HCT116 (cell line): ENCODE measurements at regions not wholly inside any gene's neighbourhood (a gene's known extent, or its start where the extent isn't known, plus 50 kb on each side); places are given as distances from the start of the nearest gene placed in this dataset.

ENCODE experiments used
- ATAC-seq: fragments of 200-7000 bp; cut with Tn5 transposase; 2 replicates; pipeline ENCODE4 v1.9.1; 2020; ENCODE audit warnings: mild to moderate bottlenecking, moderate library complexity
- BruUV-seq: library from RNA; stranded (reverse); fragments of 400-500 nt; replicated peaks from 2 replicates; lab custom pipeline; 2021; lab: Mats Ljungman, UMichigan
- CTCF ChIA-PET: fragments of 300-600 bp; sonication (Branson Sonifier 250); formaldehyde crosslinking; loops from one replicate; lab custom pipeline; 2021; ENCODE audit warnings: antibody characterized with exemption; lab: Charles Lee
- POLR2A ChIA-PET: fragments of 300-600, 350-600 bp; sonication (Branson Sonifier 250); formaldehyde crosslinking; loops from one replicate; lab custom pipeline; 2021; ENCODE audit warnings: antibody characterized with exemption; lab: Charles Lee
- RAD21 ChIA-PET, 2 experiments: fragments of 300-600 bp; sonication (Branson Sonifier 250); formaldehyde crosslinking; loops; one replicate each; lab custom pipeline; 2023; ENCODE audit warnings: low total read pairs in 2 of 2; ENCODE audit not compliant: uncharacterized antibody in 2 of 2, unreplicated experiment in 2 of 2, low non-redundant PET in 1 of 2; lab: Charles Lee
- DNase-seq: peaks from one replicate; pipeline ENCODE4 v3.0.0-alpha.2; 2010; ENCODE audit warnings: low read depth, low spot score
- H2AFZ ChIP-seq: fragments of 200-600 bp; shearing (Covaris generic), sonication (generic); 2 replicates; pipeline ENCODE4 v1.6.1; 2017; ENCODE audit warnings: low read depth, mixed run types, mixed read lengths, antibody characterized with exemption, low read length; ENCODE audit not compliant: poor library complexity, severe bottlenecking
- H3K27ac ChIP-seq: 2 replicates; pipeline ENCODE4 v1.5.1; 2012; ENCODE audit warnings: low read depth, low read length
- H3K27me3 ChIP-seq: fragments of 200-600 bp; sonication (generic); 2 replicates; pipeline ENCODE4 v1.6.1; 2016; ENCODE audit warnings: mixed run types, low read length, mixed read lengths; ENCODE audit not compliant: insufficient read depth
- H3K36me3 ChIP-seq, 2 experiments: fragments of 200-500 bp in 1 of 2; fragments of 200-600 bp in 1 of 2; sonication (Bioruptor generic) in 1 of 2; sonication (generic) in 1 of 2; 2 replicates each; pipeline versions ENCODE4 v1.5.1 to v1.6.1; 2014 to 2016; ENCODE audit warnings: low read length in 2 of 2, inconsistent platforms in 1 of 2, mixed read lengths in 1 of 2, mixed run types in 1 of 2; ENCODE audit not compliant: insufficient read depth in 2 of 2, control insufficient read depth in 1 of 2
- H3K4me1 ChIP-seq, 2 experiments: fragments of 200-600 bp in 1 of 2; sonication (generic) in 1 of 2; 2 replicates each; pipeline versions ENCODE4 v1.5.1 to v1.6.1; 2012 to 2017; ENCODE audit warnings: low read length in 2 of 2, inconsistent platforms in 1 of 2, mild to moderate bottlenecking in 1 of 2, mixed read lengths in 1 of 2, mixed run types in 1 of 2, moderate library complexity in 1 of 2; ENCODE audit not compliant: insufficient read depth in 2 of 2, control insufficient read depth in 1 of 2
- H3K4me2 ChIP-seq: fragments of 200-600 bp; sonication (generic); 2 replicates; pipeline ENCODE4 v1.6.1; 2017; ENCODE audit warnings: mixed run types, low read length, mixed read lengths
- H3K4me3 ChIP-seq, 2 experiments: fragments of 200-600 bp in 1 of 2; sonication (generic) in 1 of 2; replicated peaks in 1 of 2; 2 replicates each; pipeline ENCODE4 v1.5.1; 2011 to 2016; ENCODE audit warnings: low read length in 2 of 2, control low read depth in 1 of 2, low read depth in 1 of 2, mild to moderate bottlenecking in 1 of 2, mixed read lengths in 1 of 2, mixed run types in 1 of 2
- H3K79me2 ChIP-seq: fragments of 200-600 bp; sonication (generic); 2 replicates; pipeline ENCODE4 v1.6.1; 2017; ENCODE audit warnings: mild to moderate bottlenecking, mixed run types, low read length, moderate library complexity, mixed read lengths; ENCODE audit not compliant: insufficient read depth
- H3K9ac ChIP-seq: fragments of 200-600 bp; sonication (generic); 2 replicates; pipeline ENCODE4 v1.6.1; 2016; ENCODE audit warnings: low read length, mixed read lengths
- H3K9me2 ChIP-seq: fragments of 200-600 bp; sonication (generic), shearing (Covaris generic); 2 replicates; pipeline ENCODE4 v1.6.1; 2017; ENCODE audit warnings: mixed run types, mild to moderate bottlenecking, moderate library complexity; ENCODE audit not compliant: insufficient read depth
- H3K9me3 ChIP-seq, 2 experiments: fragments of 200-500 bp in 1 of 2; fragments of 200-600 bp in 1 of 2; sonication (Bioruptor generic) in 1 of 2; sonication (generic) in 1 of 2; 2 replicates each; pipeline ENCODE4 v1.6.1; 2014 to 2017; ENCODE audit warnings: low read length in 2 of 2, mixed read lengths in 2 of 2, inconsistent platforms in 1 of 2, low read depth in 1 of 2, mild to moderate bottlenecking in 1 of 2, mixed run types in 1 of 2, moderate library complexity in 1 of 2; ENCODE audit not compliant: control insufficient read depth in 1 of 2, insufficient read depth in 1 of 2
- H4K20me1 ChIP-seq: fragments of 200-600 bp; sonication (generic), shearing (Covaris generic); 2 replicates; pipeline ENCODE4 v1.6.1; 2017; ENCODE audit warnings: mixed run types, mild to moderate bottlenecking, moderate library complexity; ENCODE audit not compliant: insufficient read depth
- ELF1 ChIP-seq: IDR thresholded peaks from 2 replicates; pipeline ENCODE4 v1.6.1; 2012; ENCODE audit warnings: low read depth, borderline replicate concordance
- EZH2phosphoT487 ChIP-seq: fragments of 200-600 bp; IDR thresholded peaks from 2 replicates; pipeline ENCODE4 v1.6.1; 2018; ENCODE audit warnings: antibody characterized with exemption, borderline replicate concordance
- FOSL1 ChIP-seq: IDR thresholded peaks from 2 replicates; pipeline ENCODE4 v1.6.1; 2012; ENCODE audit warnings: low read depth
- JUND ChIP-seq: IDR thresholded peaks from 2 replicates; pipeline ENCODE4 v1.6.1; 2012
- SRF ChIP-seq: IDR thresholded peaks from 2 replicates; pipeline ENCODE4 v1.6.1; 2012; ENCODE audit warnings: low read depth
- YY1 ChIP-seq: IDR thresholded peaks from 2 replicates; pipeline ENCODE4 v1.6.1; 2011; ENCODE audit warnings: low read length, low read depth, moderate library complexity, mild to moderate bottlenecking; ENCODE audit not compliant: insufficient replicate concordance; ENCODE audit errors: extremely low read depth
- ZNF274 ChIP-seq: fragments of 200-500 bp; sonication (Bioruptor generic); IDR thresholded peaks from 2 replicates; pipeline ENCODE4 v1.6.1; 2014; ENCODE audit warnings: mild to moderate bottlenecking, low read depth, low read length, inconsistent platforms
- intact Hi-C: fragments of 100-400 bp; cut with micrococcal nuclease; formaldehyde crosslinking; loops from 2 replicates; pipeline ENCODE4 v1.10.0; 2022
- TF ChIP-seq, protein P1 (sequence below): IDR thresholded peaks from 2 replicates; pipeline ENCODE4 v1.6.1; 2012
- TF ChIP-seq, protein P2 (sequence below): IDR thresholded peaks from 2 replicates; pipeline ENCODE4 v1.6.1; 2012; ENCODE audit warnings: low read depth
- TF ChIP-seq, protein P3 (sequence below): IDR thresholded peaks from 2 replicates; pipeline ENCODE4 v1.6.1; 2012
- TF ChIP-seq, protein P4 (sequence below): IDR thresholded peaks from 2 replicates; pipeline ENCODE4 v1.6.1; 2011; ENCODE audit warnings: mild to moderate bottlenecking, low read length, moderate library complexity; ENCODE audit not compliant: insufficient replicate concordance; ENCODE audit errors: extremely low read depth

DNA sequence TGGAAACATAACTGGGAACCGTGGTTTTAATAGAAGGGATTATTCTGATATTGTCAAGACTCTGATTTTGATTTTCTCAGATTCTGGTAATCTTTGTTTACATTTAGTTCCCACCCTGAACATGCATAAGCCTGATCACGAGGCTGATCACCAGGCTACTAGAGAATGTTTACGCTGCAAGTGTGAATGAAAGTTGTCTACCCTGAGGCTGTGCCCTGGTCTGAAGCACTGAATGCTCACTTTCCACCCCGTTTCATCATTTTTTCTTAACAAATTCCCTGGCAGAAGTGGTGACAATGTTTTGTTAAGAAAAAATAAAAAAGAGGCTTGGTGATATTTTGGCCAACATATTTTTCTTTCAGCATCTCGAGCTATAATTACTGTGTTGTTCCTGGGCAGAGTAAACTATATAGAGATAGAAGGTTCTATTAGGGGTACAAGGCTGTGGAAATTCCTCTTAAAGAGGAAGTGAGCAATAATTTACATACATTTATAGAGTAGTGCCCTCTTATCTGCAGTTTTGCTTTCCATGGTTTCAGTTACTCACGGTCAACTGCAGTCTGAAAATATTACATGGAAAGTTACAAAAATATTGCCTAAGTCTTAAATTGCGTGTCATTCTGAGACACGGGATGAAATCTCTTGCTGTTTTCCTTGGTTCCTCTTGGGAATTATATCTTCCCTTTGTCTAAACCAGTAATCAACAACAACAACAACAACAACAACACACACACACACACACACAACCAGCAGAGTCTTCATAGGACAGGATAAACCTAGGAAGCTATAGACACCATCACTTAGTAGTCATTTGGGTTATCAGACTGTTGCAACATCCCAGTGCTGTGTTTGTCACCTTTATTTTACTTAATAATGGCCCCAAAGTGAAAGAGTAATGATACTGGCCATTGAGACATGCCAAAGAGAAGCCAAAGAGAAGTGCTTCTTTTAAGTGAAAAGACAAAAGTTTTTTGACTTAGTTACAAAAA, 566.6 kb upstream of the CITED2 start:
- Histone ChIP-seq H3K36me3 (no peaks in the 10 kb centered on the region), H3K9ac (no peak overlapping the region), H3K4me3 (no peak overlapping the region), H2AFZ (no peak overlapping the region), H3K9me3 (no peaks in the 10 kb centered on the region), H3K4me1 (no peaks in the 10 kb centered on the region), H3K79me2 (no peaks in the 10 kb centered on the region), H3K27ac (no peak overlapping the region), H3K4me2 (no peak overlapping the region), H4K20me1 (no peaks in the 10 kb centered on the region), H3K27me3 (no peaks in the 10 kb centered on the region), H3K9me2 (no peaks in the 10 kb centered on the region)
- POLR2A ChIA-PET = no interaction called here
- intact Hi-C loops = no loop called here
- RAD21 ChIA-PET = no interaction called here
- CTCF ChIA-PET = no interaction called here
- ATAC-seq = no peak
- no peak for DNase-seq
- TF ChIP-seq, protein P1, sequence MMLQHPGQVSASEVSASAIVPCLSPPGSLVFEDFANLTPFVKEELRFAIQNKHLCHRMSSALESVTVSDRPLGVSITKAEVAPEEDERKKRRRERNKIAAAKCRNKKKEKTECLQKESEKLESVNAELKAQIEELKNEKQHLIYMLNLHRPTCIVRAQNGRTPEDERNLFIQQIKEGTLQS = no peak
- TF ChIP-seq SRF = no peak
- no peak for TF ChIP-seq ELF1
- TF ChIP-seq EZH2phosphoT487 = no peak
- TF ChIP-seq, protein P2, sequence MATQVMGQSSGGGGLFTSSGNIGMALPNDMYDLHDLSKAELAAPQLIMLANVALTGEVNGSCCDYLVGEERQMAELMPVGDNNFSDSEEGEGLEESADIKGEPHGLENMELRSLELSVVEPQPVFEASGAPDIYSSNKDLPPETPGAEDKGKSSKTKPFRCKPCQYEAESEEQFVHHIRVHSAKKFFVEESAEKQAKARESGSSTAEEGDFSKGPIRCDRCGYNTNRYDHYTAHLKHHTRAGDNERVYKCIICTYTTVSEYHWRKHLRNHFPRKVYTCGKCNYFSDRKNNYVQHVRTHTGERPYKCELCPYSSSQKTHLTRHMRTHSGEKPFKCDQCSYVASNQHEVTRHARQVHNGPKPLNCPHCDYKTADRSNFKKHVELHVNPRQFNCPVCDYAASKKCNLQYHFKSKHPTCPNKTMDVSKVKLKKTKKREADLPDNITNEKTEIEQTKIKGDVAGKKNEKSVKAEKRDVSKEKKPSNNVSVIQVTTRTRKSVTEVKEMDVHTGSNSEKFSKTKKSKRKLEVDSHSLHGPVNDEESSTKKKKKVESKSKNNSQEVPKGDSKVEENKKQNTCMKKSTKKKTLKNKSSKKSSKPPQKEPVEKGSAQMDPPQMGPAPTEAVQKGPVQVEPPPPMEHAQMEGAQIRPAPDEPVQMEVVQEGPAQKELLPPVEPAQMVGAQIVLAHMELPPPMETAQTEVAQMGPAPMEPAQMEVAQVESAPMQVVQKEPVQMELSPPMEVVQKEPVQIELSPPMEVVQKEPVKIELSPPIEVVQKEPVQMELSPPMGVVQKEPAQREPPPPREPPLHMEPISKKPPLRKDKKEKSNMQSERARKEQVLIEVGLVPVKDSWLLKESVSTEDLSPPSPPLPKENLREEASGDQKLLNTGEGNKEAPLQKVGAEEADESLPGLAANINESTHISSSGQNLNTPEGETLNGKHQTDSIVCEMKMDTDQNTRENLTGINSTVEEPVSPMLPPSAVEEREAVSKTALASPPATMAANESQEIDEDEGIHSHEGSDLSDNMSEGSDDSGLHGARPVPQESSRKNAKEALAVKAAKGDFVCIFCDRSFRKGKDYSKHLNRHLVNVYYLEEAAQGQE = no peak
- TF ChIP-seq ZNF274 = no peak
- no peak for TF ChIP-seq JUND
- TF ChIP-seq, protein P3, sequence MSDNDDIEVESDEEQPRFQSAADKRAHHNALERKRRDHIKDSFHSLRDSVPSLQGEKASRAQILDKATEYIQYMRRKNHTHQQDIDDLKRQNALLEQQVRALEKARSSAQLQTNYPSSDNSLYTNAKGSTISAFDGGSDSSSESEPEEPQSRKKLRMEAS = no peak
- TF ChIP-seq FOSL1 = no peak
- TF ChIP-seq, protein P4, sequence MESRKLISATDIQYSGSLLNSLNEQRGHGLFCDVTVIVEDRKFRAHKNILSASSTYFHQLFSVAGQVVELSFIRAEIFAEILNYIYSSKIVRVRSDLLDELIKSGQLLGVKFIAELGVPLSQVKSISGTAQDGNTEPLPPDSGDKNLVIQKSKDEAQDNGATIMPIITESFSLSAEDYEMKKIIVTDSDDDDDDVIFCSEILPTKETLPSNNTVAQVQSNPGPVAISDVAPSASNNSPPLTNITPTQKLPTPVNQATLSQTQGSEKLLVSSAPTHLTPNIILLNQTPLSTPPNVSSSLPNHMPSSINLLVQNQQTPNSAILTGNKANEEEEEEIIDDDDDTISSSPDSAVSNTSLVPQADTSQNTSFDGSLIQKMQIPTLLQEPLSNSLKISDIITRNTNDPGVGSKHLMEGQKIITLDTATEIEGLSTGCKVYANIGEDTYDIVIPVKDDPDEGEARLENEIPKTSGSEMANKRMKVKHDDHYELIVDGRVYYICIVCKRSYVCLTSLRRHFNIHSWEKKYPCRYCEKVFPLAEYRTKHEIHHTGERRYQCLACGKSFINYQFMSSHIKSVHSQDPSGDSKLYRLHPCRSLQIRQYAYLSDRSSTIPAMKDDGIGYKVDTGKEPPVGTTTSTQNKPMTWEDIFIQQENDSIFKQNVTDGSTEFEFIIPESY = no peak
- no peak for TF ChIP-seq YY1
- no TSS peak for BruUV-seq
